HCT116 (cell line): ENCODE measurements at regions not wholly inside any gene's neighbourhood (a gene's known extent, or its start where the extent isn't known, plus 50 kb on each side); places are given as distances from the start of the nearest gene placed in this dataset.

ENCODE experiments used
- ATAC-seq: fragments of 200-7000 bp; cut with Tn5 transposase; 2 replicates; pipeline ENCODE4 v1.9.1; 2020; ENCODE audit warnings: mild to moderate bottlenecking, moderate library complexity
- BruUV-seq: library from RNA; stranded (reverse); fragments of 400-500 nt; replicated peaks from 2 replicates; lab custom pipeline; 2021; lab: Mats Ljungman, UMichigan
- CTCF ChIA-PET: fragments of 300-600 bp; sonication (Branson Sonifier 250); formaldehyde crosslinking; loops from one replicate; lab custom pipeline; 2021; ENCODE audit warnings: antibody characterized with exemption; lab: Charles Lee
- POLR2A ChIA-PET: fragments of 300-600, 350-600 bp; sonication (Branson Sonifier 250); formaldehyde crosslinking; loops from one replicate; lab custom pipeline; 2021; ENCODE audit warnings: antibody characterized with exemption; lab: Charles Lee
- RAD21 ChIA-PET, 2 experiments: fragments of 300-600 bp; sonication (Branson Sonifier 250); formaldehyde crosslinking; loops; one replicate each; lab custom pipeline; 2023; ENCODE audit warnings: low total read pairs in 2 of 2; ENCODE audit not compliant: uncharacterized antibody in 2 of 2, unreplicated experiment in 2 of 2, low non-redundant PET in 1 of 2; lab: Charles Lee
- DNase-seq: peaks from one replicate; pipeline ENCODE4 v3.0.0-alpha.2; 2010; ENCODE audit warnings: low read depth, low spot score
- H2AFZ ChIP-seq: fragments of 200-600 bp; shearing (Covaris generic), sonication (generic); 2 replicates; pipeline ENCODE4 v1.6.1; 2017; ENCODE audit warnings: low read depth, mixed run types, mixed read lengths, antibody characterized with exemption, low read length; ENCODE audit not compliant: poor library complexity, severe bottlenecking
- H3K27ac ChIP-seq: 2 replicates; pipeline ENCODE4 v1.5.1; 2012; ENCODE audit warnings: low read depth, low read length
- H3K27me3 ChIP-seq: fragments of 200-600 bp; sonication (generic); 2 replicates; pipeline ENCODE4 v1.6.1; 2016; ENCODE audit warnings: mixed run types, low read length, mixed read lengths; ENCODE audit not compliant: insufficient read depth
- H3K36me3 ChIP-seq, 2 experiments: fragments of 200-500 bp in 1 of 2; fragments of 200-600 bp in 1 of 2; sonication (Bioruptor generic) in 1 of 2; sonication (generic) in 1 of 2; 2 replicates each; pipeline versions ENCODE4 v1.5.1 to v1.6.1; 2014 to 2016; ENCODE audit warnings: low read length in 2 of 2, inconsistent platforms in 1 of 2, mixed read lengths in 1 of 2, mixed run types in 1 of 2; ENCODE audit not compliant: insufficient read depth in 2 of 2, control insufficient read depth in 1 of 2
- H3K4me1 ChIP-seq, 2 experiments: fragments of 200-600 bp in 1 of 2; sonication (generic) in 1 of 2; 2 replicates each; pipeline versions ENCODE4 v1.5.1 to v1.6.1; 2012 to 2017; ENCODE audit warnings: low read length in 2 of 2, inconsistent platforms in 1 of 2, mild to moderate bottlenecking in 1 of 2, mixed read lengths in 1 of 2, mixed run types in 1 of 2, moderate library complexity in 1 of 2; ENCODE audit not compliant: insufficient read depth in 2 of 2, control insufficient read depth in 1 of 2
- H3K4me2 ChIP-seq: fragments of 200-600 bp; sonication (generic); 2 replicates; pipeline ENCODE4 v1.6.1; 2017; ENCODE audit warnings: mixed run types, low read length, mixed read lengths
- H3K4me3 ChIP-seq, 2 experiments: fragments of 200-600 bp in 1 of 2; sonication (generic) in 1 of 2; replicated peaks in 1 of 2; 2 replicates each; pipeline ENCODE4 v1.5.1; 2011 to 2016; ENCODE audit warnings: low read length in 2 of 2, control low read depth in 1 of 2, low read depth in 1 of 2, mild to moderate bottlenecking in 1 of 2, mixed read lengths in 1 of 2, mixed run types in 1 of 2
- H3K79me2 ChIP-seq: fragments of 200-600 bp; sonication (generic); 2 replicates; pipeline ENCODE4 v1.6.1; 2017; ENCODE audit warnings: mild to moderate bottlenecking, mixed run types, low read length, moderate library complexity, mixed read lengths; ENCODE audit not compliant: insufficient read depth
- H3K9ac ChIP-seq: fragments of 200-600 bp; sonication (generic); 2 replicates; pipeline ENCODE4 v1.6.1; 2016; ENCODE audit warnings: low read length, mixed read lengths
- H3K9me2 ChIP-seq: fragments of 200-600 bp; sonication (generic), shearing (Covaris generic); 2 replicates; pipeline ENCODE4 v1.6.1; 2017; ENCODE audit warnings: mixed run types, mild to moderate bottlenecking, moderate library complexity; ENCODE audit not compliant: insufficient read depth
- H3K9me3 ChIP-seq, 2 experiments: fragments of 200-500 bp in 1 of 2; fragments of 200-600 bp in 1 of 2; sonication (Bioruptor generic) in 1 of 2; sonication (generic) in 1 of 2; 2 replicates each; pipeline ENCODE4 v1.6.1; 2014 to 2017; ENCODE audit warnings: low read length in 2 of 2, mixed read lengths in 2 of 2, inconsistent platforms in 1 of 2, low read depth in 1 of 2, mild to moderate bottlenecking in 1 of 2, mixed run types in 1 of 2, moderate library complexity in 1 of 2; ENCODE audit not compliant: control insufficient read depth in 1 of 2, insufficient read depth in 1 of 2
- H4K20me1 ChIP-seq: fragments of 200-600 bp; sonication (generic), shearing (Covaris generic); 2 replicates; pipeline ENCODE4 v1.6.1; 2017; ENCODE audit warnings: mixed run types, mild to moderate bottlenecking, moderate library complexity; ENCODE audit not compliant: insufficient read depth
- CEBPB ChIP-seq: IDR thresholded peaks from 2 replicates; pipeline ENCODE4 v1.6.1; 2012; ENCODE audit warnings: low read depth
- EZH2phosphoT487 ChIP-seq: fragments of 200-600 bp; IDR thresholded peaks from 2 replicates; pipeline ENCODE4 v1.6.1; 2018; ENCODE audit warnings: antibody characterized with exemption, borderline replicate concordance
- POLR2A ChIP-seq: IDR thresholded peaks from 2 replicates; pipeline ENCODE4 v1.7.0; 2011; ENCODE audit warnings: borderline replicate concordance; ENCODE audit not compliant: insufficient read depth, insufficient read length; ENCODE audit errors: extremely low read depth
- SIN3A ChIP-seq: IDR thresholded peaks from 2 replicates; pipeline ENCODE4 v1.6.1; 2012; ENCODE audit warnings: low read depth
- SP1 ChIP-seq: IDR thresholded peaks from 2 replicates; pipeline ENCODE4 v1.6.1; 2012; ENCODE audit warnings: low read depth
- SRF ChIP-seq: IDR thresholded peaks from 2 replicates; pipeline ENCODE4 v1.6.1; 2012; ENCODE audit warnings: low read depth
- TCF7L2 ChIP-seq: IDR thresholded peaks from 2 replicates; pipeline ENCODE4 v1.7.0; 2011; ENCODE audit warnings: borderline replicate concordance, inconsistent platforms; ENCODE audit not compliant: insufficient read depth, insufficient read length; ENCODE audit errors: extremely low read depth
- YY1 ChIP-seq: IDR thresholded peaks from 2 replicates; pipeline ENCODE4 v1.6.1; 2011; ENCODE audit warnings: low read length, low read depth, moderate library complexity, mild to moderate bottlenecking; ENCODE audit not compliant: insufficient replicate concordance; ENCODE audit errors: extremely low read depth
- ZNF274 ChIP-seq: fragments of 200-500 bp; sonication (Bioruptor generic); IDR thresholded peaks from 2 replicates; pipeline ENCODE4 v1.6.1; 2014; ENCODE audit warnings: mild to moderate bottlenecking, low read depth, low read length, inconsistent platforms
- intact Hi-C: fragments of 100-400 bp; cut with micrococcal nuclease; formaldehyde crosslinking; loops from 2 replicates; pipeline ENCODE4 v1.10.0; 2022
- TF ChIP-seq, protein P1 (sequence below): IDR thresholded peaks from 2 replicates; pipeline ENCODE4 v1.6.1; 2012; ENCODE audit warnings: low read depth
- TF ChIP-seq, protein P2 (sequence below): IDR thresholded peaks from 2 replicates; pipeline ENCODE4 v1.6.1; 2012

DNA sequence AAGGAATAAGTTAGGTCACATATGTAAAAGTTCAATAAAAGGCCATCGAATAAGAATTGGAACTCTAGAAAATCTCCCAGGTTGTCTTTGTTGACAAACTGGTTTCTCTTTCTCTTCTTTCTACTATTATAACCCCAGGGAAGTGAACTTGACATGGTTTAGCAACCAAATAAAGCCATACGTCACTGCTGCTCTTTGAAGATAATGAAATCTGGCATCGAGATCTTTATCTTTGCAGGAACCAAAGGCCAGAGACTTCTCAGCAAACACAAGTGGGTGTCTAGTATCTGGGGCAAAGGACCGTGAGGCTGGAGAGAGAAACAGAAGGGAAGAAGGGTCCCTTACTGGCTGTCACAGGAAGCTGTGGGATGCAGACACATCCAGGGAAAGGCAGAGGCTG, 286.7 kb upstream of the CDYL start:
- ATAC-seq, result no peak
- Histone ChIP-seq H2AFZ (no peak overlapping the region), H3K4me2 (no peak overlapping the region), H3K9me2 (no peaks in the 10 kb centered on the region), H3K9me3 (peaks cover 0 to 16% of the 10 kb centered on the region in 2 experiments; a peak in 1 of 4 replicates), H3K27ac (no peak overlapping the region), H3K27me3 (no peaks in the 10 kb centered on the region), H3K79me2 (no peaks in the 10 kb centered on the region), H3K4me1 (peaks cover 0 to 18% of the 10 kb centered on the region in 2 experiments; a peak in 2 of 4 replicates), H4K20me1 (no peaks in the 10 kb centered on the region), H3K9ac (no peak overlapping the region), H3K4me3 (no peak overlapping the region), H3K36me3 (no peaks in the 10 kb centered on the region)
- intact Hi-C loops, result no loop called here
- BruUV-seq, result no TSS peak
- ChIA-PET CTCF (no interaction called here), POLR2A (no interaction called here), RAD21 (no interaction called here)
- no peak for TF ChIP-seq SP1
- TF ChIP-seq TCF7L2, result no peak
- TF ChIP-seq SRF, result no peak
- TF ChIP-seq, protein P1, sequence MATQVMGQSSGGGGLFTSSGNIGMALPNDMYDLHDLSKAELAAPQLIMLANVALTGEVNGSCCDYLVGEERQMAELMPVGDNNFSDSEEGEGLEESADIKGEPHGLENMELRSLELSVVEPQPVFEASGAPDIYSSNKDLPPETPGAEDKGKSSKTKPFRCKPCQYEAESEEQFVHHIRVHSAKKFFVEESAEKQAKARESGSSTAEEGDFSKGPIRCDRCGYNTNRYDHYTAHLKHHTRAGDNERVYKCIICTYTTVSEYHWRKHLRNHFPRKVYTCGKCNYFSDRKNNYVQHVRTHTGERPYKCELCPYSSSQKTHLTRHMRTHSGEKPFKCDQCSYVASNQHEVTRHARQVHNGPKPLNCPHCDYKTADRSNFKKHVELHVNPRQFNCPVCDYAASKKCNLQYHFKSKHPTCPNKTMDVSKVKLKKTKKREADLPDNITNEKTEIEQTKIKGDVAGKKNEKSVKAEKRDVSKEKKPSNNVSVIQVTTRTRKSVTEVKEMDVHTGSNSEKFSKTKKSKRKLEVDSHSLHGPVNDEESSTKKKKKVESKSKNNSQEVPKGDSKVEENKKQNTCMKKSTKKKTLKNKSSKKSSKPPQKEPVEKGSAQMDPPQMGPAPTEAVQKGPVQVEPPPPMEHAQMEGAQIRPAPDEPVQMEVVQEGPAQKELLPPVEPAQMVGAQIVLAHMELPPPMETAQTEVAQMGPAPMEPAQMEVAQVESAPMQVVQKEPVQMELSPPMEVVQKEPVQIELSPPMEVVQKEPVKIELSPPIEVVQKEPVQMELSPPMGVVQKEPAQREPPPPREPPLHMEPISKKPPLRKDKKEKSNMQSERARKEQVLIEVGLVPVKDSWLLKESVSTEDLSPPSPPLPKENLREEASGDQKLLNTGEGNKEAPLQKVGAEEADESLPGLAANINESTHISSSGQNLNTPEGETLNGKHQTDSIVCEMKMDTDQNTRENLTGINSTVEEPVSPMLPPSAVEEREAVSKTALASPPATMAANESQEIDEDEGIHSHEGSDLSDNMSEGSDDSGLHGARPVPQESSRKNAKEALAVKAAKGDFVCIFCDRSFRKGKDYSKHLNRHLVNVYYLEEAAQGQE, result no peak
- TF ChIP-seq EZH2phosphoT487, result no peak
- TF ChIP-seq SIN3A, result no peak
- no peak for TF ChIP-seq POLR2A
- no peak for TF ChIP-seq CEBPB
- TF ChIP-seq ZNF274, result no peak
- TF ChIP-seq YY1, result no peak
- TF ChIP-seq, protein P2, sequence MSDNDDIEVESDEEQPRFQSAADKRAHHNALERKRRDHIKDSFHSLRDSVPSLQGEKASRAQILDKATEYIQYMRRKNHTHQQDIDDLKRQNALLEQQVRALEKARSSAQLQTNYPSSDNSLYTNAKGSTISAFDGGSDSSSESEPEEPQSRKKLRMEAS, result no peak
- DNase-seq, result no peak
